ENCODE measurements at regions not wholly inside any gene's neighbourhood (a gene's known extent, or its start where the extent isn't known, plus 50 kb on each side); places are given as distances from the start of the nearest gene placed in this dataset.
A peak's percentile ranks its signal among the peaks of the same experiment; 100 is the strongest.

DNA sequence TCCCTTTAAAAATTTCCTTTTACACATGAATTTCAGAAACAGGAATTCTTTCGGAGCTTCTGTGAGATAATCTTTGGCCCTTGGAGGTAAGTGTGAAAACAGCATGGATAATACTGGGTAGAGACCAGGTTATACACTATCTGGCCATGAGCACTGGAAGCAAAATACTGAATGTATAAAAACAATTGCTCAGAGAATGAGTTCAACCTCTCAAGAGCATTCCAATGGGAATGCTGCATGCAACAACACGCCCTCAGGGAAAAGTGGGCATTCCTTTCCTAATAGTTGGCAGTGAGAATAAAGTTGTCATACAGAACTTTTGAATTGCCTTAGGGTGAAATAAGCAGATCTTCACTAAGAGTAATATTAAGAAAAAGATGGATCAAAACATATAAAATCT lies 574.8 kb upstream of the DIPK2B start:
- H3K4me3 Mint-ChIP-seq (ENCODE audit: unreplicated experiment), result no peak overlapping the region
- no peaks in the 10 kb centered on the region for H3K36me3 Mint-ChIP-seq (ENCODE audit: unreplicated experiment)
- TF ChIP-seq CTCF (IDR thresholded peaks at IDR 0.05), result no peak
- H3K27ac Mint-ChIP-seq (ENCODE audit: unreplicated experiment), result peak overlapping the region; percentile 90
- DNase-seq (ENCODE audit: extremely low spot score, unreplicated experiment), result no peak
- H3K27me3 Mint-ChIP-seq (ENCODE audit: unreplicated experiment), result no peaks in the 10 kb centered on the region
- peaks cover 70% of the 10 kb centered on the region for H3K4me1 Mint-ChIP-seq (ENCODE audit: unreplicated experiment)
- peaks cover 5% of the 10 kb centered on the region for H3K9me3 Mint-ChIP-seq (ENCODE audit: unreplicated experiment)

- peaks cover 5% of the 10 kb centered on the region for H3K9me3 Mint-ChIP-seq (ENCODE audit: unreplicated experiment)
- TF ChIP-seq CTCF (IDR thresholded peaks at IDR 0.05), result no peak
- peaks cover 73% of the 10 kb centered on the region for H3K4me1 Mint-ChIP-seq (ENCODE audit: unreplicated experiment)
- H3K27me3 Mint-ChIP-seq (ENCODE audit: unreplicated experiment), result no peaks in the 10 kb centered on the region
- peak overlapping the region; percentile 38 for H3K4me3 Mint-ChIP-seq (ENCODE audit: unreplicated experiment)
- H3K36me3 Mint-ChIP-seq (ENCODE audit: unreplicated experiment), result no peaks in the 10 kb centered on the region
- DNase-seq (ENCODE audit: extremely low spot score, unreplicated experiment), result no peak
- H3K27ac Mint-ChIP-seq (ENCODE audit: unreplicated experiment), result peak overlapping the region; percentile 90
Measured at GRCh38 chrX:45774961-45775360, 574.3 kb upstream of the DIPK2B start.

- H3K36me3 Mint-ChIP-seq (ENCODE audit: unreplicated experiment), result no peaks in the 10 kb centered on the region
- no peaks in the 10 kb centered on the region for H3K27me3 Mint-ChIP-seq (ENCODE audit: unreplicated experiment)
- TF ChIP-seq CTCF (IDR thresholded peaks at IDR 0.05), result no peak
- peak overlapping the region; percentile 75 for H3K27ac Mint-ChIP-seq (ENCODE audit: unreplicated experiment)
- peaks cover 5% of the 10 kb centered on the region for H3K9me3 Mint-ChIP-seq (ENCODE audit: unreplicated experiment)
- H3K4me1 Mint-ChIP-seq (ENCODE audit: unreplicated experiment), result peaks cover 75% of the 10 kb centered on the region
- no peak for DNase-seq (ENCODE audit: extremely low spot score, unreplicated experiment)
- H3K4me3 Mint-ChIP-seq (ENCODE audit: unreplicated experiment), result no peak overlapping the region
Measured at GRCh38 chrX:45773572-45773971, 572.9 kb upstream of the DIPK2B start.

- H3K27me3 Mint-ChIP-seq (ENCODE audit: unreplicated experiment), result no peaks in the 10 kb centered on the region
- TF ChIP-seq CTCF (IDR thresholded peaks at IDR 0.05), result no peak
- peak overlapping the region; percentile 91 for H3K27ac Mint-ChIP-seq (ENCODE audit: unreplicated experiment)
- H3K9me3 Mint-ChIP-seq (ENCODE audit: unreplicated experiment), result peaks cover 2% of the 10 kb centered on the region
- no peak for DNase-seq (ENCODE audit: extremely low spot score, unreplicated experiment)
- H3K4me1 Mint-ChIP-seq (ENCODE audit: unreplicated experiment), result peaks cover 70% of the 10 kb centered on the region
- H3K4me3 Mint-ChIP-seq (ENCODE audit: unreplicated experiment), result peak overlapping the region; percentile 84
- peaks cover 3% of the 10 kb centered on the region for H3K36me3 Mint-ChIP-seq (ENCODE audit: unreplicated experiment)
Measured at GRCh38 chrX:45771560-45772340, 571.1 kb upstream of the DIPK2B start.

DNA sequence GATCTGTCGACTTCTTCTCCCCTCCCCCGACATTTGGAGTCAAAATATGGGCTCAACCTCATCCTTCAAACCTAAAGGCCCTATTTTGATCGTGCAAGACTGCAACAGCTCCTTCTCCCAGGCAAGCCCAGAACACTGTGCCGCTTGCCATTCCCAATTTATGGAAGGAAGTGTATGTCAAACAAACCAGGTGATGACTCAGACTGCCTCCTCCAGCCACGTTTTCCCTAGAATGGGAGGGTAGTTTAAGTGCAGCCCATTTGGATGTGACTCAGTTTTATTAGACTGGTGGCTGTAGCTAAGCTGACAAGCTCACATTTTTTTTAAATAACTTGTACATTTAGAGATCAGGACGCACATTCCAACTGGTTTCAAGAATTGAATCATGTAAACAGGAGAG lies 570.4 kb upstream of the DIPK2B start:
- H3K4me3 Mint-ChIP-seq (ENCODE audit: unreplicated experiment), result peak overlapping the region; percentile 84

More for the DNA sequence above, 570.4 kb upstream of the DIPK2B start:
- Mint-ChIP-seq H3K4me1 (ENCODE audit: unreplicated experiment) (peaks cover 68% of the 10 kb centered on the region), H3K27me3 (ENCODE audit: unreplicated experiment) (no peaks in the 10 kb centered on the region), H3K9me3 (ENCODE audit: unreplicated experiment) (no peaks in the 10 kb centered on the region), H3K36me3 (ENCODE audit: unreplicated experiment) (peaks cover 3% of the 10 kb centered on the region), H3K27ac (ENCODE audit: unreplicated experiment) (peak overlapping the region; percentile 91)
- DNase-seq (ENCODE audit: extremely low spot score, unreplicated experiment), result no peak
- TF ChIP-seq CTCF (IDR thresholded peaks at IDR 0.05), result no peak
